ENCODE measurements at regions not wholly inside any gene's neighbourhood (a gene's known extent, or its start where the extent isn't known, plus 50 kb on each side); places are given as distances from the start of the nearest gene placed in this dataset.

GRCh38 chr3:80554304-80554703 lies 786.5 kb upstream of the ROBO1 start:
- no peak for TF ChIP-seq CTCF (IDR thresholded peaks at IDR 0.05)
- TF ChIP-seq POLR2A (IDR thresholded peaks at IDR 0.05): no peak
